HCT116 (cell line): ENCODE measurements at regions not wholly inside any gene's neighbourhood (a gene's known extent, or its start where the extent isn't known, plus 50 kb on each side); places are given as distances from the start of the nearest gene placed in this dataset.

Experiments used
- ATAC-seq: fragments of 200-7000 bp; cut with Tn5 transposase; 2 replicates; pipeline ENCODE4 v1.9.1; 2020; ENCODE audit warnings: mild to moderate bottlenecking, moderate library complexity
- BruUV-seq: library from RNA; stranded (reverse); fragments of 400-500 nt; replicated peaks from 2 replicates; lab custom pipeline; 2021; lab: Mats Ljungman, UMichigan
- CTCF ChIA-PET: fragments of 300-600 bp; sonication (Branson Sonifier 250); formaldehyde crosslinking; loops from one replicate; lab custom pipeline; 2021; ENCODE audit warnings: antibody characterized with exemption; lab: Charles Lee
- POLR2A ChIA-PET: fragments of 300-600, 350-600 bp; sonication (Branson Sonifier 250); formaldehyde crosslinking; loops from one replicate; lab custom pipeline; 2021; ENCODE audit warnings: antibody characterized with exemption; lab: Charles Lee
- RAD21 ChIA-PET, 2 experiments: fragments of 300-600 bp; sonication (Branson Sonifier 250); formaldehyde crosslinking; loops; one replicate each; lab custom pipeline; 2023; ENCODE audit warnings: low total read pairs in 2 of 2; ENCODE audit not compliant: uncharacterized antibody in 2 of 2, unreplicated experiment in 2 of 2, low non-redundant PET in 1 of 2; lab: Charles Lee
- DNase-seq: peaks from one replicate; pipeline ENCODE4 v3.0.0-alpha.2; 2010; ENCODE audit warnings: low read depth, low spot score
- H2AFZ ChIP-seq: fragments of 200-600 bp; shearing (Covaris generic), sonication (generic); 2 replicates; pipeline ENCODE4 v1.6.1; 2017; ENCODE audit warnings: low read depth, mixed run types, mixed read lengths, antibody characterized with exemption, low read length; ENCODE audit not compliant: poor library complexity, severe bottlenecking
- H3K27ac ChIP-seq: 2 replicates; pipeline ENCODE4 v1.5.1; 2012; ENCODE audit warnings: low read depth, low read length
- H3K27me3 ChIP-seq: fragments of 200-600 bp; sonication (generic); 2 replicates; pipeline ENCODE4 v1.6.1; 2016; ENCODE audit warnings: mixed run types, low read length, mixed read lengths; ENCODE audit not compliant: insufficient read depth
- H3K36me3 ChIP-seq, 2 experiments: fragments of 200-500 bp in 1 of 2; fragments of 200-600 bp in 1 of 2; sonication (Bioruptor generic) in 1 of 2; sonication (generic) in 1 of 2; 2 replicates each; pipeline versions ENCODE4 v1.5.1 to v1.6.1; 2014 to 2016; ENCODE audit warnings: low read length in 2 of 2, inconsistent platforms in 1 of 2, mixed read lengths in 1 of 2, mixed run types in 1 of 2; ENCODE audit not compliant: insufficient read depth in 2 of 2, control insufficient read depth in 1 of 2
- H3K4me1 ChIP-seq, 2 experiments: fragments of 200-600 bp in 1 of 2; sonication (generic) in 1 of 2; 2 replicates each; pipeline versions ENCODE4 v1.5.1 to v1.6.1; 2012 to 2017; ENCODE audit warnings: low read length in 2 of 2, inconsistent platforms in 1 of 2, mild to moderate bottlenecking in 1 of 2, mixed read lengths in 1 of 2, mixed run types in 1 of 2, moderate library complexity in 1 of 2; ENCODE audit not compliant: insufficient read depth in 2 of 2, control insufficient read depth in 1 of 2
- H3K4me2 ChIP-seq: fragments of 200-600 bp; sonication (generic); 2 replicates; pipeline ENCODE4 v1.6.1; 2017; ENCODE audit warnings: mixed run types, low read length, mixed read lengths
- H3K4me3 ChIP-seq, 2 experiments: fragments of 200-600 bp in 1 of 2; sonication (generic) in 1 of 2; replicated peaks in 1 of 2; 2 replicates each; pipeline ENCODE4 v1.5.1; 2011 to 2016; ENCODE audit warnings: low read length in 2 of 2, control low read depth in 1 of 2, low read depth in 1 of 2, mild to moderate bottlenecking in 1 of 2, mixed read lengths in 1 of 2, mixed run types in 1 of 2
- H3K79me2 ChIP-seq: fragments of 200-600 bp; sonication (generic); 2 replicates; pipeline ENCODE4 v1.6.1; 2017; ENCODE audit warnings: mild to moderate bottlenecking, mixed run types, low read length, moderate library complexity, mixed read lengths; ENCODE audit not compliant: insufficient read depth
- H3K9ac ChIP-seq: fragments of 200-600 bp; sonication (generic); 2 replicates; pipeline ENCODE4 v1.6.1; 2016; ENCODE audit warnings: low read length, mixed read lengths
- H3K9me2 ChIP-seq: fragments of 200-600 bp; sonication (generic), shearing (Covaris generic); 2 replicates; pipeline ENCODE4 v1.6.1; 2017; ENCODE audit warnings: mixed run types, mild to moderate bottlenecking, moderate library complexity; ENCODE audit not compliant: insufficient read depth
- H3K9me3 ChIP-seq, 2 experiments: fragments of 200-500 bp in 1 of 2; fragments of 200-600 bp in 1 of 2; sonication (Bioruptor generic) in 1 of 2; sonication (generic) in 1 of 2; 2 replicates each; pipeline ENCODE4 v1.6.1; 2014 to 2017; ENCODE audit warnings: low read length in 2 of 2, mixed read lengths in 2 of 2, inconsistent platforms in 1 of 2, low read depth in 1 of 2, mild to moderate bottlenecking in 1 of 2, mixed run types in 1 of 2, moderate library complexity in 1 of 2; ENCODE audit not compliant: control insufficient read depth in 1 of 2, insufficient read depth in 1 of 2
- H4K20me1 ChIP-seq: fragments of 200-600 bp; sonication (generic), shearing (Covaris generic); 2 replicates; pipeline ENCODE4 v1.6.1; 2017; ENCODE audit warnings: mixed run types, mild to moderate bottlenecking, moderate library complexity; ENCODE audit not compliant: insufficient read depth
- CBX3 ChIP-seq: IDR thresholded peaks from 2 replicates; pipeline ENCODE4 v1.6.1; 2012; ENCODE audit warnings: low read depth
- ELF1 ChIP-seq: IDR thresholded peaks from 2 replicates; pipeline ENCODE4 v1.6.1; 2012; ENCODE audit warnings: low read depth, borderline replicate concordance
- EZH2 ChIP-seq: fragments of 200-600 bp; sonication (generic); IDR thresholded peaks from 2 replicates; pipeline ENCODE4 v1.6.1; 2017; ENCODE audit warnings: antibody characterized with exemption, mixed run types
- EZH2phosphoT487 ChIP-seq: fragments of 200-600 bp; IDR thresholded peaks from 2 replicates; pipeline ENCODE4 v1.6.1; 2018; ENCODE audit warnings: antibody characterized with exemption, borderline replicate concordance
- JUND ChIP-seq: IDR thresholded peaks from 2 replicates; pipeline ENCODE4 v1.6.1; 2012
- MAX ChIP-seq: IDR thresholded peaks from 2 replicates; pipeline ENCODE4 v1.6.1; 2012
- POLR2A ChIP-seq: IDR thresholded peaks from 2 replicates; pipeline ENCODE4 v1.7.0; 2011; ENCODE audit warnings: borderline replicate concordance; ENCODE audit not compliant: insufficient read depth, insufficient read length; ENCODE audit errors: extremely low read depth
- POLR2AphosphoS5 ChIP-seq: IDR thresholded peaks from 2 replicates; pipeline ENCODE4 v1.6.1; 2011; ENCODE audit warnings: mild to moderate bottlenecking, low read depth, low read length, moderate library complexity
- SIN3A ChIP-seq: IDR thresholded peaks from 2 replicates; pipeline ENCODE4 v1.6.1; 2012; ENCODE audit warnings: low read depth
- SP1 ChIP-seq: IDR thresholded peaks from 2 replicates; pipeline ENCODE4 v1.6.1; 2012; ENCODE audit warnings: low read depth
- SRF ChIP-seq: IDR thresholded peaks from 2 replicates; pipeline ENCODE4 v1.6.1; 2012; ENCODE audit warnings: low read depth
- TCF7L2 ChIP-seq: IDR thresholded peaks from 2 replicates; pipeline ENCODE4 v1.7.0; 2011; ENCODE audit warnings: borderline replicate concordance, inconsistent platforms; ENCODE audit not compliant: insufficient read depth, insufficient read length; ENCODE audit errors: extremely low read depth
- YY1 ChIP-seq: IDR thresholded peaks from 2 replicates; pipeline ENCODE4 v1.6.1; 2011; ENCODE audit warnings: low read length, low read depth, moderate library complexity, mild to moderate bottlenecking; ENCODE audit not compliant: insufficient replicate concordance; ENCODE audit errors: extremely low read depth
- ZBTB33 ChIP-seq: IDR thresholded peaks from 2 replicates; pipeline ENCODE4 v1.6.1; 2011; ENCODE audit warnings: mild to moderate bottlenecking, low read length, moderate library complexity; ENCODE audit not compliant: insufficient replicate concordance; ENCODE audit errors: extremely low read depth
- ZNF274 ChIP-seq: fragments of 200-500 bp; sonication (Bioruptor generic); IDR thresholded peaks from 2 replicates; pipeline ENCODE4 v1.6.1; 2014; ENCODE audit warnings: mild to moderate bottlenecking, low read depth, low read length, inconsistent platforms
- intact Hi-C: fragments of 100-400 bp; cut with micrococcal nuclease; formaldehyde crosslinking; loops from 2 replicates; pipeline ENCODE4 v1.10.0; 2022
- TF ChIP-seq, protein P1 (sequence below): IDR thresholded peaks from 2 replicates; pipeline ENCODE4 v1.6.1; 2012
- TF ChIP-seq, protein P2 (sequence below): IDR thresholded peaks from 2 replicates; pipeline ENCODE4 v1.6.1; 2012; ENCODE audit warnings: low read depth

GRCh38 chr6:140993515-140993914 lies 1139.2 kb upstream of the GJE1 start:
- Histone ChIP-seq H3K36me3 (no peaks in the 10 kb centered on the region), H3K27me3 (no peaks in the 10 kb centered on the region), H3K4me1 (no peaks in the 10 kb centered on the region), H3K27ac (no peak overlapping the region), H3K4me3 (no peak overlapping the region), H2AFZ (no peak overlapping the region), H3K9me2 (no peaks in the 10 kb centered on the region), H4K20me1 (no peaks in the 10 kb centered on the region), H3K4me2 (no peak overlapping the region), H3K79me2 (no peaks in the 10 kb centered on the region), H3K9ac (no peak overlapping the region), H3K9me3 (no peaks in the 10 kb centered on the region; a peak in 1 of 4 replicates)
- CTCF ChIA-PET: no interaction called here
- POLR2A ChIA-PET: no interaction called here
- ATAC-seq (no peak), DNase-seq (no peak)
- intact Hi-C loops: no loop called here
- BruUV-seq: no TSS peak
- RAD21 ChIA-PET: no interaction called here
- TF ChIP-seq POLR2A (no peak), SIN3A (no peak), POLR2AphosphoS5 (no peak), TCF7L2 (no peak), ELF1 (no peak), JUND (no peak), ZNF274 (no peak), EZH2 (no peak), EZH2phosphoT487 (no peak), SP1 (no peak), ZBTB33 (no peak), MAX (no peak), YY1 (no peak), CBX3 (no peak), SRF (no peak)
- TF ChIP-seq, protein P1, sequence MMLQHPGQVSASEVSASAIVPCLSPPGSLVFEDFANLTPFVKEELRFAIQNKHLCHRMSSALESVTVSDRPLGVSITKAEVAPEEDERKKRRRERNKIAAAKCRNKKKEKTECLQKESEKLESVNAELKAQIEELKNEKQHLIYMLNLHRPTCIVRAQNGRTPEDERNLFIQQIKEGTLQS: no peak
- TF ChIP-seq, protein P2, sequence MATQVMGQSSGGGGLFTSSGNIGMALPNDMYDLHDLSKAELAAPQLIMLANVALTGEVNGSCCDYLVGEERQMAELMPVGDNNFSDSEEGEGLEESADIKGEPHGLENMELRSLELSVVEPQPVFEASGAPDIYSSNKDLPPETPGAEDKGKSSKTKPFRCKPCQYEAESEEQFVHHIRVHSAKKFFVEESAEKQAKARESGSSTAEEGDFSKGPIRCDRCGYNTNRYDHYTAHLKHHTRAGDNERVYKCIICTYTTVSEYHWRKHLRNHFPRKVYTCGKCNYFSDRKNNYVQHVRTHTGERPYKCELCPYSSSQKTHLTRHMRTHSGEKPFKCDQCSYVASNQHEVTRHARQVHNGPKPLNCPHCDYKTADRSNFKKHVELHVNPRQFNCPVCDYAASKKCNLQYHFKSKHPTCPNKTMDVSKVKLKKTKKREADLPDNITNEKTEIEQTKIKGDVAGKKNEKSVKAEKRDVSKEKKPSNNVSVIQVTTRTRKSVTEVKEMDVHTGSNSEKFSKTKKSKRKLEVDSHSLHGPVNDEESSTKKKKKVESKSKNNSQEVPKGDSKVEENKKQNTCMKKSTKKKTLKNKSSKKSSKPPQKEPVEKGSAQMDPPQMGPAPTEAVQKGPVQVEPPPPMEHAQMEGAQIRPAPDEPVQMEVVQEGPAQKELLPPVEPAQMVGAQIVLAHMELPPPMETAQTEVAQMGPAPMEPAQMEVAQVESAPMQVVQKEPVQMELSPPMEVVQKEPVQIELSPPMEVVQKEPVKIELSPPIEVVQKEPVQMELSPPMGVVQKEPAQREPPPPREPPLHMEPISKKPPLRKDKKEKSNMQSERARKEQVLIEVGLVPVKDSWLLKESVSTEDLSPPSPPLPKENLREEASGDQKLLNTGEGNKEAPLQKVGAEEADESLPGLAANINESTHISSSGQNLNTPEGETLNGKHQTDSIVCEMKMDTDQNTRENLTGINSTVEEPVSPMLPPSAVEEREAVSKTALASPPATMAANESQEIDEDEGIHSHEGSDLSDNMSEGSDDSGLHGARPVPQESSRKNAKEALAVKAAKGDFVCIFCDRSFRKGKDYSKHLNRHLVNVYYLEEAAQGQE: no peak
